OCI-LY7 (cell line): ENCODE measurements at regions not wholly inside any gene's neighbourhood (a gene's known extent, or its start where the extent isn't known, plus 50 kb on each side); places are given as distances from the start of the nearest gene placed in this dataset.

Source experiments
- EZH2phosphoT487 ChIP-seq: fragments of 200-600 bp; sonication (generic); IDR thresholded peaks from 2 replicates; pipeline ENCODE4 v1.6.1; 2018; ENCODE audit warnings: low read depth, borderline replicate concordance, mild to moderate bottlenecking, mixed run types, antibody characterized with exemption, low read length, moderate library complexity, mixed read lengths
- TF ChIP-seq, protein P1 (sequence below): fragments of 200-600 bp; sonication (generic); conservative IDR thresholded peaks from 2 replicates; pipeline ENCODE4 v1.5.1; 2014; ENCODE audit warnings: mild to moderate bottlenecking, antibody characterized with exemption, low read length, moderate library complexity, mixed read lengths

DNA sequence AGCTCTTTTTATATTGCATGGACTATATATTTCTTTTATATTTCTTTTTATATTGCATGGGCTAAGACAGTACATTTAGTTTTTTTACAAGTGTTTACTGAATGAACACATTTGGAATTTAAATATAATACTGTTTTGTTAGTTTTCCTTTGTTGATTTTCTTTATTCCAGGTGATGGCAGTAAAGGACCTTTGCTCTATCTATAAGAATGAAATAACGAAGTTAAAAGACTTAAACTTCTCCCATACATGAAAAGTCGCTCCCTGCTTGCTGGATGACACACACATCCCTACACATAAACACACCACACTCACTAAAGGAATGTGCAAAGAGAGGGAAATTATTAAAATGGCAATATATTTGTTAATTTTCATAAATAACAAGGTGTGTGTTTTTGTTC lies 102.5 kb upstream of the ANXA10 start:
- TF ChIP-seq, protein P1, sequence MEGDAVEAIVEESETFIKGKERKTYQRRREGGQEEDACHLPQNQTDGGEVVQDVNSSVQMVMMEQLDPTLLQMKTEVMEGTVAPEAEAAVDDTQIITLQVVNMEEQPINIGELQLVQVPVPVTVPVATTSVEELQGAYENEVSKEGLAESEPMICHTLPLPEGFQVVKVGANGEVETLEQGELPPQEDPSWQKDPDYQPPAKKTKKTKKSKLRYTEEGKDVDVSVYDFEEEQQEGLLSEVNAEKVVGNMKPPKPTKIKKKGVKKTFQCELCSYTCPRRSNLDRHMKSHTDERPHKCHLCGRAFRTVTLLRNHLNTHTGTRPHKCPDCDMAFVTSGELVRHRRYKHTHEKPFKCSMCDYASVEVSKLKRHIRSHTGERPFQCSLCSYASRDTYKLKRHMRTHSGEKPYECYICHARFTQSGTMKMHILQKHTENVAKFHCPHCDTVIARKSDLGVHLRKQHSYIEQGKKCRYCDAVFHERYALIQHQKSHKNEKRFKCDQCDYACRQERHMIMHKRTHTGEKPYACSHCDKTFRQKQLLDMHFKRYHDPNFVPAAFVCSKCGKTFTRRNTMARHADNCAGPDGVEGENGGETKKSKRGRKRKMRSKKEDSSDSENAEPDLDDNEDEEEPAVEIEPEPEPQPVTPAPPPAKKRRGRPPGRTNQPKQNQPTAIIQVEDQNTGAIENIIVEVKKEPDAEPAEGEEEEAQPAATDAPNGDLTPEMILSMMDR, result no peak
- TF ChIP-seq EZH2phosphoT487, result no peak
